Thyroid gland (tissue), 4 donors: ENCODE measurements at regions not wholly inside any gene's neighbourhood (a gene's known extent, or its start where the extent isn't known, plus 50 kb on each side); places are given as distances from the start of the nearest gene placed in this dataset.

Experiments used
- POLR2A ChIP-seq, 2 donors: fragments of 450-650 bp; IDR thresholded peaks; one replicate each; pipeline ENCODE4 v1.6.1; 2017; ENCODE audit warnings: antibody characterized with exemption in 2 of 2, mild to moderate bottlenecking in 2 of 2, moderate library complexity in 1 of 2
- TF ChIP-seq, protein P1 (sequence below), 6 experiments: fragments of 200-600 bp in 3 of 6; fragments of 450-650 bp in 3 of 6; sonication (generic) in 3 of 6; IDR thresholded peaks; one replicate each; pipeline ENCODE4 v1.5.1; 2016 to 2019; ENCODE audit warnings: antibody characterized with exemption in 6 of 6, mild to moderate bottlenecking in 2 of 6, inconsistent platforms in 1 of 6, moderate library complexity in 1 of 6

DNA sequence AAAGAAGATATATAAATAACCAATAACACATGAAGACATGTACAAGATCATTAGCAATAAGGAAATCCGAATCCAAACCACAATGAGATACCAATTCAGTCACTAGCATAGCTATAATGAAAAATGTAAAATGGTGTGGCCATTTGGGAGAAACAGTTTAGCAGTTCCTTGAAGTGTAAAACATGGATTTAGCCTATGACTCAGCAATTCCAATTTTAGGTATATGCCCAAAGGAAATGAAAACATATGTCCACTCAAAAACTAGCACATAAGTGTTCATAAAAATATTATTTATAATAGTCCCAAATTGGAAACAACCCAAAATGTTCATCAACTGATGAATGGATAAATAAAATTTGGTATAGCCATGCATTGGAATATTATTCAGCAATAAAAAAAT is 165.5 kb upstream of the CRIM1 start:
- TF ChIP-seq POLR2A (IDR thresholded peaks at IDR 0.05), result no peak
- TF ChIP-seq, protein P1, sequence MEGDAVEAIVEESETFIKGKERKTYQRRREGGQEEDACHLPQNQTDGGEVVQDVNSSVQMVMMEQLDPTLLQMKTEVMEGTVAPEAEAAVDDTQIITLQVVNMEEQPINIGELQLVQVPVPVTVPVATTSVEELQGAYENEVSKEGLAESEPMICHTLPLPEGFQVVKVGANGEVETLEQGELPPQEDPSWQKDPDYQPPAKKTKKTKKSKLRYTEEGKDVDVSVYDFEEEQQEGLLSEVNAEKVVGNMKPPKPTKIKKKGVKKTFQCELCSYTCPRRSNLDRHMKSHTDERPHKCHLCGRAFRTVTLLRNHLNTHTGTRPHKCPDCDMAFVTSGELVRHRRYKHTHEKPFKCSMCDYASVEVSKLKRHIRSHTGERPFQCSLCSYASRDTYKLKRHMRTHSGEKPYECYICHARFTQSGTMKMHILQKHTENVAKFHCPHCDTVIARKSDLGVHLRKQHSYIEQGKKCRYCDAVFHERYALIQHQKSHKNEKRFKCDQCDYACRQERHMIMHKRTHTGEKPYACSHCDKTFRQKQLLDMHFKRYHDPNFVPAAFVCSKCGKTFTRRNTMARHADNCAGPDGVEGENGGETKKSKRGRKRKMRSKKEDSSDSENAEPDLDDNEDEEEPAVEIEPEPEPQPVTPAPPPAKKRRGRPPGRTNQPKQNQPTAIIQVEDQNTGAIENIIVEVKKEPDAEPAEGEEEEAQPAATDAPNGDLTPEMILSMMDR (IDR thresholded peaks at IDR 0.05), result no peak
